ENCODE measurements at regions not wholly inside any gene's neighbourhood (a gene's known extent, or its start where the extent isn't known, plus 50 kb on each side); places are given as distances from the start of the nearest gene placed in this dataset.

DNA sequence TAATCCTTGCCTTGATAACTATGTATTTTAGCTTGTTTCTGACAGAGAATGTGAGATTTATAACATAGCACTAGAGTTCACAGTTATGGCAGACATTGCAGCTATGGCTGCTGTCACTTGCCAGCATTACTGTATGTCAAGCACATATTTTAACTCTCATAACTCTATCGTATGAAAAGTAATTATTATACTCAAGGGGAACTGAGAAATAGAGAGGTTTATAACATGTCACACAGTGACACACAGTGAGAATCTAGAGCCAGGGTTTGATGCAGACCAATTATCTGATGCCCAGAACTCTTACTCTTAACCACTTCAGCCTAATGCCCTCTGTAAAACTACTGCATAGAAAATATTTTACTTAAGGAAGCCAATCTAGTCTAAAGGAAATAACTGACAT lies 1012.4 kb downstream of the GRIK2 start:
- H3K9me3 ChIP-seq, result no peaks in the 10 kb centered on the region
- no peaks in the 10 kb centered on the region for H3K27me3 ChIP-seq
- WGBS, result 50% methylated on average over 1 of the region's 1 CpG
- H3K4me3 ChIP-seq, result no peak overlapping the region
- DNase-seq (ENCODE audit: low spot score in 2 of 2), result no peak
- TF ChIP-seq POLR2A (IDR thresholded peaks at IDR 0.05) (no peak), POLR2AphosphoS5 (IDR thresholded peaks at IDR 0.05) (no peak), EP300 (IDR thresholded peaks at IDR 0.05) (no peak)
- TF ChIP-seq, protein P1, sequence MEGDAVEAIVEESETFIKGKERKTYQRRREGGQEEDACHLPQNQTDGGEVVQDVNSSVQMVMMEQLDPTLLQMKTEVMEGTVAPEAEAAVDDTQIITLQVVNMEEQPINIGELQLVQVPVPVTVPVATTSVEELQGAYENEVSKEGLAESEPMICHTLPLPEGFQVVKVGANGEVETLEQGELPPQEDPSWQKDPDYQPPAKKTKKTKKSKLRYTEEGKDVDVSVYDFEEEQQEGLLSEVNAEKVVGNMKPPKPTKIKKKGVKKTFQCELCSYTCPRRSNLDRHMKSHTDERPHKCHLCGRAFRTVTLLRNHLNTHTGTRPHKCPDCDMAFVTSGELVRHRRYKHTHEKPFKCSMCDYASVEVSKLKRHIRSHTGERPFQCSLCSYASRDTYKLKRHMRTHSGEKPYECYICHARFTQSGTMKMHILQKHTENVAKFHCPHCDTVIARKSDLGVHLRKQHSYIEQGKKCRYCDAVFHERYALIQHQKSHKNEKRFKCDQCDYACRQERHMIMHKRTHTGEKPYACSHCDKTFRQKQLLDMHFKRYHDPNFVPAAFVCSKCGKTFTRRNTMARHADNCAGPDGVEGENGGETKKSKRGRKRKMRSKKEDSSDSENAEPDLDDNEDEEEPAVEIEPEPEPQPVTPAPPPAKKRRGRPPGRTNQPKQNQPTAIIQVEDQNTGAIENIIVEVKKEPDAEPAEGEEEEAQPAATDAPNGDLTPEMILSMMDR (IDR thresholded peaks at IDR 0.05), result no peak
- H3K4me1 ChIP-seq, result no peaks in the 10 kb centered on the region
- no peak overlapping the region for H3K27ac ChIP-seq
- H3K36me3 ChIP-seq, result no peaks in the 10 kb centered on the region

DNA sequence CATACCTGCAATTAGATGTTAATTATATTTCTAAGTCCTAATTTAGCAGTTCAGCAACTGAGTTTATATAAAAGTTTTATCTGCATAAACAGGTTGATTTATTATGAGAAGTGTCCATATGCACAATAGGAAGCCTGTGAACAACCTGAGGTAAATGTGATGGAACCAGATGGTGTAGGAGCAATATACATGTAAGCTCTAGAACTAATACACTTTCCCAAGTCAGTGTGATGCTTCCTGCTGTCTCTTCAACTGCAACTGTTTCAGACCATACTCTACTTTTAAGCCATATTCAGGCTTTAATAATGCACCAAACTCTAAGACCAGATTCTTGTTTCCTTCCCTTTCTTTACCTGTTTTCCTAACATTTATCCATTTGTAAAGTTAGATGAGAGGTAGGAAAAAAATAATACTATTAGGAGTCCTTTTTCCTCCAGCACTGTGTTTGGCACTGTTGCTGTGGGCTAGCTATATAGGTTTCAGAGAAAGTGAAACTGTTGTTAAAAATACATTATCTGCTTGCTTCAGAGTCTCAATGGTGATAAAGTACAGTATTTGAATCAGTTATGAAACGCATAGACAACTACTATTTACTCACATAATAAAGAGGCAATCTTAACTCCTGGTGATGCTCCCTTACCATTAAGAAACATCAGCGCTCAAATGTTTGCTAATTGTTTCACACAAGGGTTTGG lies 1009.3 kb downstream of the GRIK2 start:
- Histone ChIP-seq H3K9me3 (no peaks in the 10 kb centered on the region), H3K4me1 (no peaks in the 10 kb centered on the region), H3K36me3 (no peaks in the 10 kb centered on the region), H3K27ac (no peak overlapping the region), H3K4me3 (no peak overlapping the region), H3K27me3 (no peaks in the 10 kb centered on the region)
- WGBS, result 88% methylated on average over 2 of the region's 2 CpGs
- no peak for DNase-seq (ENCODE audit: low spot score in 2 of 2)
- no peak for TF ChIP-seq POLR2AphosphoS5 (IDR thresholded peaks at IDR 0.05)
- no peak for TF ChIP-seq EP300 (IDR thresholded peaks at IDR 0.05)
- TF ChIP-seq, protein P1 (IDR thresholded peaks at IDR 0.05), result no peak
- TF ChIP-seq POLR2A (IDR thresholded peaks at IDR 0.05), result no peak

DNA sequence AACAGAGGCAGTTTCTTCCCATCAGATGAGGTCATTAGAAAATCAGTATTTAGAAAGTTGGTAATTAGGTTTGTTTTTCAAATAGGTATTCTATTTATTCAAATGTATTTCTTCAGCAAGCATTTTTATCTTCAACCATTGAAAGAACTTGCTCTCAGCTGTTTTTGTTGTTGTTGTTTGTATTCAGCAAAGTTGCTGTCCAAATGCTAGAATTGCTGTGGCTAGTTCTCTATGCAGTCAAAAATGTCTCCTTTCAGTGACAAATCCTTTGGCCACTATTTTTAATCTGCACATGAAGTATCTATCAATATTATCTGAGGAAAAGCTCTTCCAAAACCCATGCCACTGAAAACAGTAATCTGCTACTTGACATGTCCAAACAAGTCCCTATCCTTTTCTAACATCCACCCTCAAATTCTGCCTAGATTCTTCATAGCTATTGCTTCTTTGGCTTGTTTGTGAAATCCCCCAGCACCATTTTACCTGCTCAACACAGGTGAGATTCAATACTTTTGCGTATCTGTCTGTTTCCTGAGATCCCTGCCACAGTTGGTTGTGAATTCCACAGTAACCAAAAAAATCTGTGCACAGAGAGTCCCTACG lies 1005.4 kb downstream of the GRIK2 start:
- H3K36me3 ChIP-seq, result no peaks in the 10 kb centered on the region
- H3K27ac ChIP-seq, result no peak overlapping the region
- no peak overlapping the region for H3K4me3 ChIP-seq
- H3K9me3 ChIP-seq, result no peaks in the 10 kb centered on the region
- TF ChIP-seq POLR2A (IDR thresholded peaks at IDR 0.05) (no peak), POLR2AphosphoS5 (IDR thresholded peaks at IDR 0.05) (no peak), EP300 (IDR thresholded peaks at IDR 0.05) (no peak)
- TF ChIP-seq, protein P1 (IDR thresholded peaks at IDR 0.05), result no peak
- WGBS, result 25% methylated on average over 2 of the region's 2 CpGs
- no peaks in the 10 kb centered on the region for H3K4me1 ChIP-seq
- DNase-seq (ENCODE audit: low spot score in 2 of 2), result no peak
- H3K27me3 ChIP-seq, result no peaks in the 10 kb centered on the region

DNA sequence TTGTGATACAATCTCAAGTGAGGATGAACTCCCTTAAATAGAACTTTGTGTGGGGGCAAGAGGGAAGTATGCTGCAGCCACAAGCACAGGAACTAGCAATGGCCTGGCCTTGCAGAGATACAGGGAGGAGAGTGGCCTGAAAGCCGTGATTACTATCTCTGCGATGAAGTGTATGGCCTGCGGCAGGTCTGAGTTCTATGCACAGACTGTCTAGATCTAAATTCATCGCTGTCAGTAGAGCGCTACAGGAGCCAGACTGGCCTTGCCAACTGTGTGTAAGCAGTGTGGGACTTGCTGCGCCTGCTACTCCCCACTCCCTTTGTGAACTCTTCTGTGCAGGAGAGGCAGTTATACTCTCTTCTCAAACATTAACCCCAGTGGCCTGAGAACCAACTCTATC lies 997.0 kb downstream of the GRIK2 start:
- 83% methylated on average over 6 of the region's 6 CpGs for WGBS
- TF ChIP-seq EP300 (IDR thresholded peaks at IDR 0.05) (no peak), POLR2A (IDR thresholded peaks at IDR 0.05) (no peak), POLR2AphosphoS5 (IDR thresholded peaks at IDR 0.05) (no peak)
- TF ChIP-seq, protein P1 (IDR thresholded peaks at IDR 0.05), result no peak
- Histone ChIP-seq H3K4me1 (no peaks in the 10 kb centered on the region), H3K27ac (no peak overlapping the region), H3K36me3 (no peaks in the 10 kb centered on the region), H3K4me3 (no peak overlapping the region), H3K27me3 (no peaks in the 10 kb centered on the region), H3K9me3 (no peaks in the 10 kb centered on the region)
- DNase-seq (ENCODE audit: low spot score in 2 of 2), result no peak

DNA sequence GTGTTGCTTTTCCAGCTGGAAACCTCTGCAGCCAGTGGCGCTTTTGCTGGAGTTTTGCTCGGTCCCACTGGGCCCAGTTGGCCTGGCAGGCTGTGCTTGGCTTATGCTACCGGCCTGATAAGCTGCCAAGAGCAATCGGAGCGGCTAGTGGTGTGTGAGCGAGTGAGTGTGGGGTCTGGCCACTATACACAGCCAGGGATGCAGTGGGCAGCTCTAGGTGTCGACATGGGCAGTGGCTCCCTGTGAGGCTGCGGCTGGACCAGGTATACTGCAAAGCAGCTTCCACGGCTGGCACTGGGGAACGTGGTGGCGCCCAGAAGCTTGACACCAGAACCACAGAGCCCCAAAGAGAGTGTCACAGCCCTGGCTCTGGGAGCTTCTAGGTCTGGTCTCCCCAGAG lies 996.5 kb downstream of the GRIK2 start:
- Histone ChIP-seq H3K9me3 (no peaks in the 10 kb centered on the region), H3K4me1 (no peaks in the 10 kb centered on the region), H3K27ac (no peak overlapping the region), H3K36me3 (no peaks in the 10 kb centered on the region), H3K27me3 (no peaks in the 10 kb centered on the region), H3K4me3 (no peak overlapping the region)
- DNase-seq (ENCODE audit: low spot score in 2 of 2), result peak in 1 of 2 donors; percentile 62
- TF ChIP-seq EP300 (IDR thresholded peaks at IDR 0.05) (no peak), POLR2AphosphoS5 (IDR thresholded peaks at IDR 0.05) (no peak), POLR2A (IDR thresholded peaks at IDR 0.05) (no peak)
- TF ChIP-seq, protein P1 (IDR thresholded peaks at IDR 0.05), result no peak
- WGBS, result 84% methylated on average over 9 of the region's 11 CpGs
